PC-3 (cell line): ENCODE measurements at regions not wholly inside any gene's neighbourhood (a gene's known extent, or its start where the extent isn't known, plus 50 kb on each side); places are given as distances from the start of the nearest gene placed in this dataset.

Source experiments
- ATAC-seq: fragments of 200-7000 bp; cut with Tn5 transposase; 2 replicates; pipeline ENCODE4 v1.9.1; 2020; ENCODE audit warnings: mild to moderate bottlenecking, moderate library complexity
- BruUV-seq: library from RNA; stranded (reverse); fragments of 400-500 nt; replicated peaks from 2 replicates; lab custom pipeline; 2021; lab: Mats Ljungman, UMichigan
- CTCF ChIA-PET: fragments of 300-600 bp; sonication (Branson Sonifier 250); formaldehyde crosslinking; loops from one replicate; lab custom pipeline; 2022; ENCODE audit warnings: antibody characterized with exemption; lab: Charles Lee
- POLR2A ChIA-PET: fragments of 300-600 bp; sonication (Branson Sonifier 250); formaldehyde crosslinking; loops from one replicate; lab custom pipeline; 2022; ENCODE audit warnings: antibody characterized with exemption; ENCODE audit not compliant: unreplicated experiment; lab: Charles Lee
- DNase-seq: peaks from one replicate; pipeline ENCODE4 v3.0.0-alpha.2; 2015
- H2AFZ ChIP-seq: fragments of 300-600 bp; sonication (generic); 2 replicates; pipeline ENCODE4 v1.6.0; 2016; ENCODE audit warnings: antibody characterized with exemption, low read length
- H3F3A ChIP-seq: fragments of 300-600 bp; sonication (generic); one replicate; pipeline ENCODE4 v1.6.0; 2017; ENCODE audit warnings: antibody characterized with exemption, low read length, control low read depth, mild to moderate bottlenecking; ENCODE audit not compliant: unreplicated experiment
- H3K27ac ChIP-seq: fragments of 300-600 bp; sonication (generic); 2 replicates; pipeline ENCODE4 v1.5.1; 2016; ENCODE audit warnings: mild to moderate bottlenecking, low read length
- H3K27me3 ChIP-seq: fragments of 300-600 bp; sonication (generic); 2 replicates; pipeline ENCODE4 v1.6.1; 2016; ENCODE audit warnings: low read length, mixed read lengths
- H3K36me3 ChIP-seq: fragments of 300-600 bp; sonication (generic); 2 replicates; pipeline ENCODE4 v1.6.1; 2016; ENCODE audit warnings: low read depth, mixed run types, low read length, mixed read lengths
- H3K4me1 ChIP-seq: fragments of 300-600 bp; sonication (generic); 2 replicates; pipeline ENCODE4 v1.5.1; 2016; ENCODE audit warnings: low read length; ENCODE audit not compliant: insufficient read depth
- H3K4me2 ChIP-seq: fragments of 300-600 bp; sonication (generic); 2 replicates; pipeline ENCODE4 v1.6.0; 2016; ENCODE audit warnings: low read length
- H3K4me3 ChIP-seq: fragments of 300-600 bp; sonication (generic); 2 replicates; pipeline ENCODE4 v1.5.1; 2016; ENCODE audit warnings: mild to moderate bottlenecking, low read length, mixed read lengths
- H3K79me2 ChIP-seq: fragments of 300-600 bp; sonication (generic); 2 replicates; pipeline ENCODE4 v1.6.1; 2017; ENCODE audit warnings: low read length, mixed read lengths
- H3K9ac ChIP-seq: fragments of 300-600 bp; sonication (generic); 2 replicates; pipeline ENCODE4 v1.6.0; 2016; ENCODE audit warnings: mild to moderate bottlenecking, low read length
- H3K9me2 ChIP-seq: fragments of 300-600 bp; sonication (generic); replicated peaks from 2 replicates; pipeline ENCODE4 v1.6.1; 2016; ENCODE audit warnings: mixed run types, low read length, mixed read lengths
- H3K9me3 ChIP-seq: fragments of 300-600 bp; sonication (generic); 2 replicates; pipeline ENCODE4 v1.6.1; 2016; ENCODE audit warnings: low read length, mixed read lengths
- H4K20me1 ChIP-seq: fragments of 300-600 bp; sonication (generic); 2 replicates; pipeline ENCODE4 v1.6.1; 2016; ENCODE audit warnings: low read length, mixed read lengths
- EZH2 ChIP-seq: fragments of 300-600 bp; sonication (generic); IDR thresholded peaks from one replicate; pipeline ENCODE4 v1.6.1; 2017; ENCODE audit warnings: antibody characterized with exemption, mild to moderate bottlenecking, low read length; ENCODE audit not compliant: unreplicated experiment
- EZH2phosphoT487 ChIP-seq: fragments of 300-600 bp; sonication (generic); IDR thresholded peaks from 2 replicates; pipeline ENCODE4 v1.6.1; 2018; ENCODE audit warnings: mild to moderate bottlenecking, antibody characterized with exemption, low read length, borderline replicate concordance
- intact Hi-C: fragments of 100-400 bp; cut with micrococcal nuclease; formaldehyde crosslinking; loops from 2 replicates; pipeline ENCODE4 v1.9.0; 2023
- TF ChIP-seq, protein P1 (sequence below): fragments of 300-600 bp; sonication (generic); conservative IDR thresholded peaks from 2 replicates; pipeline ENCODE4 v1.5.1; 2017; ENCODE audit warnings: antibody characterized with exemption, low read depth, mild to moderate bottlenecking, low read length

- H3K4me2 ChIP-seq, result no peak overlapping the region
- intact Hi-C loops, result no loop called here
- no peak overlapping the region for H2AFZ ChIP-seq
- DNase-seq (no peak), ATAC-seq (no peak)
- no peaks in the 10 kb centered on the region for H3K4me1 ChIP-seq
- H3K9me3 ChIP-seq, result no peaks in the 10 kb centered on the region
- no peaks in the 10 kb centered on the region for H3K9me2 ChIP-seq
- no TSS peak for BruUV-seq
- ChIA-PET POLR2A (no interaction called here), CTCF (no interaction called here)
- TF ChIP-seq EZH2, result no peak
- TF ChIP-seq, protein P1, sequence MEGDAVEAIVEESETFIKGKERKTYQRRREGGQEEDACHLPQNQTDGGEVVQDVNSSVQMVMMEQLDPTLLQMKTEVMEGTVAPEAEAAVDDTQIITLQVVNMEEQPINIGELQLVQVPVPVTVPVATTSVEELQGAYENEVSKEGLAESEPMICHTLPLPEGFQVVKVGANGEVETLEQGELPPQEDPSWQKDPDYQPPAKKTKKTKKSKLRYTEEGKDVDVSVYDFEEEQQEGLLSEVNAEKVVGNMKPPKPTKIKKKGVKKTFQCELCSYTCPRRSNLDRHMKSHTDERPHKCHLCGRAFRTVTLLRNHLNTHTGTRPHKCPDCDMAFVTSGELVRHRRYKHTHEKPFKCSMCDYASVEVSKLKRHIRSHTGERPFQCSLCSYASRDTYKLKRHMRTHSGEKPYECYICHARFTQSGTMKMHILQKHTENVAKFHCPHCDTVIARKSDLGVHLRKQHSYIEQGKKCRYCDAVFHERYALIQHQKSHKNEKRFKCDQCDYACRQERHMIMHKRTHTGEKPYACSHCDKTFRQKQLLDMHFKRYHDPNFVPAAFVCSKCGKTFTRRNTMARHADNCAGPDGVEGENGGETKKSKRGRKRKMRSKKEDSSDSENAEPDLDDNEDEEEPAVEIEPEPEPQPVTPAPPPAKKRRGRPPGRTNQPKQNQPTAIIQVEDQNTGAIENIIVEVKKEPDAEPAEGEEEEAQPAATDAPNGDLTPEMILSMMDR, result no peak
- H4K20me1 ChIP-seq, result no peaks in the 10 kb centered on the region
- H3K27me3 ChIP-seq, result peaks cover 22% of the 10 kb centered on the region
- no peaks in the 10 kb centered on the region for H3K36me3 ChIP-seq
- no peak overlapping the region for H3K27ac ChIP-seq
- no peak overlapping the region for H3K4me3 ChIP-seq
- no peaks in the 10 kb centered on the region for H3F3A ChIP-seq
- H3K9ac ChIP-seq, result no peak overlapping the region
- H3K79me2 ChIP-seq, result no peaks in the 10 kb centered on the region
These were observed 287.9 kb upstream of the DEFB112 start for GRCh38 chr6:50337532-50338122.

DNA sequence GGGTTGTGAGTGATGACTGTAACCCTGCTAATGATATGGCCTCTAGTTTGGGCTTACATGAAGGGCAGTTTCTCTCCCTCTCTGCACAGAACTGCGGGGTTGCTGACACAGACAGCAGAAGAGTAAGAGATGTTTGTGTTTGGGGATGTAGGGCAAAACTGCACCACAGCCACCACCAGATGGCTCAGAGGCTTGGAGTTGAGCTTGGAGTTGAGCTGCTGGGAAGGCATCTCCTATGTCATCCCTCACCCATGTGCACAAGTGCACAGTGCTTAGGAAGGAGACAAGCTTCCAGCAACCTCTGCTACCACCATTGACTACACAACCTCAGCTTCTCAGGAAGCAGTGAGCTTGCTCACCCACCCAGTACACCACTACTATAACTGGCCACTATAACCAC, 303.9 kb upstream of the DEFB112 start:
- no peak for TF ChIP-seq EZH2phosphoT487
- TF ChIP-seq, protein P1, result no peak
- TF ChIP-seq EZH2, result no peak
- POLR2A ChIA-PET, result no interaction called here
- intact Hi-C loops, result no loop called here
- Histone ChIP-seq H2AFZ (no peak overlapping the region), H3K4me2 (no peak overlapping the region), H3K9me2 (no peaks in the 10 kb centered on the region), H4K20me1 (no peaks in the 10 kb centered on the region), H3K4me1 (no peaks in the 10 kb centered on the region), H3K9ac (no peak overlapping the region), H3K79me2 (no peaks in the 10 kb centered on the region), H3K27me3 (peaks cover 4% of the 10 kb centered on the region; the same call in 1 of the 2 replicates), H3K9me3 (no peaks in the 10 kb centered on the region), H3F3A (no peaks in the 10 kb centered on the region), H3K36me3 (no peaks in the 10 kb centered on the region), H3K27ac (no peak overlapping the region), H3K4me3 (no peak overlapping the region)
- DNase-seq (no peak), ATAC-seq (no peak)
- CTCF ChIA-PET, result no interaction called here
- no TSS peak for BruUV-seq

DNA sequence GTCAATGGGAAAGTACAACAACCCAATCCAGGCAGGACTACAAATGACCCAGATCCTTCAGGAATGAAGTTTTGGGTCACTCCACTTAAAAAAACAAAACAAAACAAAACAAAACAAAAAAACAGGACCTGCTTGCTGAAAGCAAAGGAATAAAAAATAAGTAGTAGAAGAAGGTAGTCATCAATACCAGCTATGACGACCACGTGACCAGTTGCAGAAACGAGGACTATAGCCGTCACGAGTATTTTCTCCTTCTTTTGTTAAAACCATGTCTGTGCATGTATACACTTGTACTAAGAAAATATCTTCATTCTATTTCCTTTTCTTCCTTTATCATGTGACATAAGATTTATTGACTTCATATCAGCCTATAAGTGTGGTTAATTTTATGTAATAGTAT, 308.4 kb upstream of the DEFB112 start:
- no peaks in the 10 kb centered on the region for H3K27me3 ChIP-seq
- no peak overlapping the region for H3K4me2 ChIP-seq
- ATAC-seq, result no peak
- H3K27ac ChIP-seq, result no peak overlapping the region
- no peaks in the 10 kb centered on the region for H3K79me2 ChIP-seq
- no peak overlapping the region for H3K9ac ChIP-seq
- ChIA-PET CTCF (no interaction called here), POLR2A (no interaction called here)
- no peak for DNase-seq
- no peaks in the 10 kb centered on the region for H3K4me1 ChIP-seq
- intact Hi-C loops, result no loop called here
- BruUV-seq, result no TSS peak
- H4K20me1 ChIP-seq, result no peaks in the 10 kb centered on the region
- H3K4me3 ChIP-seq, result no peak overlapping the region
- H2AFZ ChIP-seq, result no peak overlapping the region
- TF ChIP-seq, protein P1, result no peak
- TF ChIP-seq EZH2phosphoT487, result no peak
- TF ChIP-seq EZH2, result no peak
- no peaks in the 10 kb centered on the region for H3K9me3 ChIP-seq
- no peaks in the 10 kb centered on the region for H3K36me3 ChIP-seq
- H3F3A ChIP-seq, result no peaks in the 10 kb centered on the region
- H3K9me2 ChIP-seq, result no peaks in the 10 kb centered on the region
